ENCODE measurements at regions not wholly inside any gene's neighbourhood (a gene's known extent, or its start where the extent isn't known, plus 50 kb on each side); places are given as distances from the start of the nearest gene placed in this dataset.

GRCh38 chr5:107272509-107272908 is 398.2 kb downstream of the EFNA5 start:
- Histone ChIP-seq H3K9me3 (ENCODE audit: control insufficient read depth in 4 of 4, insufficient read depth in 3 of 4, low read length in 3 of 4) (no peaks in the 10 kb centered on the region), H3K27ac (ENCODE audit: low read depth in 1 of 2, low read length in 1 of 2) (no peak overlapping the region), H3K9ac (ENCODE audit: insufficient read depth in 1 of 2, low read length in 2 of 2) (no peak overlapping the region), H3K36me3 (ENCODE audit: control insufficient read depth in 4 of 4, insufficient read depth in 4 of 4, low read length in 4 of 4) (no peaks in the 10 kb centered on the region), H3K4me3 (no peak overlapping the region), H3K4me1 (ENCODE audit: control insufficient read depth in 5 of 5, insufficient read depth in 5 of 5, low read length in 5 of 5) (peaks cover 0 to 6% (median 0%) of the 10 kb centered on the region in 5 donors), H3K27me3 (ENCODE audit: control insufficient read depth in 3 of 3, insufficient read depth in 3 of 3, low read length in 2 of 3) (no peaks in the 10 kb centered on the region)
- ATAC-seq (ENCODE audit: insufficient read depth, low FRiP score) (no peak), DNase-seq (no peak)
- 82 to 86% methylated on average over 3 of the region's 3 CpGs for WGBS, 2 donors
- no peak for TF ChIP-seq CTCF (IDR thresholded peaks at IDR 0.05; ENCODE audit: control extremely low read depth, extremely low read depth)

- TF ChIP-seq CTCF (IDR thresholded peaks at IDR 0.05; ENCODE audit: control extremely low read depth, extremely low read depth), result no peak
- Histone ChIP-seq H3K9ac (ENCODE audit: insufficient read depth in 1 of 2, low read length in 2 of 2) (no peak overlapping the region), H3K27me3 (ENCODE audit: control insufficient read depth in 3 of 3, insufficient read depth in 3 of 3, low read length in 2 of 3) (no peaks in the 10 kb centered on the region), H3K9me3 (ENCODE audit: control insufficient read depth in 4 of 4, insufficient read depth in 3 of 4, low read length in 3 of 4) (no peaks in the 10 kb centered on the region), H3K4me3 (no peak overlapping the region), H3K36me3 (ENCODE audit: control insufficient read depth in 4 of 4, insufficient read depth in 4 of 4, low read length in 4 of 4) (no peaks in the 10 kb centered on the region), H3K27ac (ENCODE audit: low read depth in 1 of 2, low read length in 1 of 2) (no peak overlapping the region), H3K4me1 (ENCODE audit: control insufficient read depth in 5 of 5, insufficient read depth in 5 of 5, low read length in 5 of 5) (peaks cover 0 to 6% (median 0%) of the 10 kb centered on the region in 5 donors)
- 93 to 95% methylated on average over 1 of the region's 1 CpG for WGBS, 2 donors
- DNase-seq, result no peak
- ATAC-seq (ENCODE audit: insufficient read depth, low FRiP score), result no peak
These were observed 398.9 kb downstream of the EFNA5 start for GRCh38 chr5:107271682-107272350.

GRCh38 chr5:107270561-107270960 is 400.2 kb downstream of the EFNA5 start:
- H3K36me3 ChIP-seq (ENCODE audit: control insufficient read depth in 4 of 4, insufficient read depth in 4 of 4, low read length in 4 of 4), result no peaks in the 10 kb centered on the region
- no peak overlapping the region for H3K27ac ChIP-seq (ENCODE audit: low read depth in 1 of 2, low read length in 1 of 2)
- no peak overlapping the region for H3K9ac ChIP-seq (ENCODE audit: insufficient read depth in 1 of 2, low read length in 2 of 2)
- H3K4me1 ChIP-seq (ENCODE audit: control insufficient read depth in 5 of 5, insufficient read depth in 5 of 5, low read length in 5 of 5), result peaks cover 0 to 6% (median 0%) of the 10 kb centered on the region in 5 donors
- DNase-seq, result no peak
- H3K27me3 ChIP-seq (ENCODE audit: control insufficient read depth in 3 of 3, insufficient read depth in 3 of 3, low read length in 2 of 3), result no peaks in the 10 kb centered on the region
- H3K4me3 ChIP-seq, result no peak overlapping the region
- TF ChIP-seq CTCF (IDR thresholded peaks at IDR 0.05; ENCODE audit: control extremely low read depth, extremely low read depth), result no peak
- WGBS, 2 donors, result 71 to 89% methylated on average over 1 of the region's 1 CpG
- ATAC-seq (ENCODE audit: insufficient read depth, low FRiP score), result no peak
- H3K9me3 ChIP-seq (ENCODE audit: control insufficient read depth in 4 of 4, insufficient read depth in 3 of 4, low read length in 3 of 4), result no peaks in the 10 kb centered on the region

GRCh38 chr5:107269678-107270077 is 401.1 kb downstream of the EFNA5 start:
- WGBS, 2 donors, result 81 to 90% methylated on average over 2 of the region's 2 CpGs
- no peaks in the 10 kb centered on the region for H3K9me3 ChIP-seq (ENCODE audit: control insufficient read depth in 4 of 4, insufficient read depth in 3 of 4, low read length in 3 of 4)
- no peak for DNase-seq
- no peak overlapping the region for H3K4me3 ChIP-seq
- no peak for TF ChIP-seq CTCF (IDR thresholded peaks at IDR 0.05; ENCODE audit: control extremely low read depth, extremely low read depth)
- peaks cover 0 to 6% (median 0%) of the 10 kb centered on the region in 5 donors for H3K4me1 ChIP-seq (ENCODE audit: control insufficient read depth in 5 of 5, insufficient read depth in 5 of 5, low read length in 5 of 5)
- H3K36me3 ChIP-seq (ENCODE audit: control insufficient read depth in 4 of 4, insufficient read depth in 4 of 4, low read length in 4 of 4), result no peaks in the 10 kb centered on the region
- no peak for ATAC-seq (ENCODE audit: insufficient read depth, low FRiP score)
- no peak overlapping the region for H3K27ac ChIP-seq (ENCODE audit: low read depth in 1 of 2, low read length in 1 of 2)
- H3K9ac ChIP-seq (ENCODE audit: insufficient read depth in 1 of 2, low read length in 2 of 2), result no peak overlapping the region
- H3K27me3 ChIP-seq (ENCODE audit: control insufficient read depth in 3 of 3, insufficient read depth in 3 of 3, low read length in 2 of 3), result no peaks in the 10 kb centered on the region
